A673 (cell line): ENCODE measurements at regions not wholly inside any gene's neighbourhood (a gene's known extent, or its start where the extent isn't known, plus 50 kb on each side); places are given as distances from the start of the nearest gene placed in this dataset.

Source experiments
- BruUV-seq: library from RNA; stranded (reverse); fragments of 400-500 nt; replicated peaks from 2 replicates; lab custom pipeline; 2021; lab: Mats Ljungman, UMichigan
- CTCF ChIA-PET: fragments of 300-600 bp; sonication (Branson Sonifier 250); formaldehyde crosslinking; loops from one replicate; lab custom pipeline; 2022; ENCODE audit warnings: antibody characterized with exemption; lab: Charles Lee
- POLR2A ChIA-PET: fragments of 300-600 bp; sonication (Branson Sonifier 250); formaldehyde crosslinking; loops from one replicate; lab custom pipeline; 2022; ENCODE audit warnings: antibody characterized with exemption; ENCODE audit not compliant: low non-redundant PET; lab: Charles Lee
- DNase-seq: peaks from one replicate; pipeline ENCODE4 v3.0.0-alpha.2; 2015; ENCODE audit warnings: low spot score
- H3K27ac ChIP-seq: fragments of 200-600 bp; sonication (generic); 2 replicates; pipeline ENCODE4 v1.5.1; 2016; ENCODE audit warnings: mixed run types, low read depth, mild to moderate bottlenecking, mixed read lengths, antibody characterized with exemption, low read length; ENCODE audit not compliant: poor library complexity, severe bottlenecking
- H3K27me3 ChIP-seq: fragments of 200-600 bp; sonication (generic); replicated peaks from 2 replicates; pipeline ENCODE4 v1.6.1; 2017; ENCODE audit warnings: mixed run types, low read depth, mild to moderate bottlenecking, mixed read lengths, antibody characterized with exemption, low read length; ENCODE audit not compliant: insufficient read depth, poor library complexity
- H3K36me3 ChIP-seq: fragments of 200-600 bp; sonication (generic); 2 replicates; pipeline ENCODE4 v1.6.1; 2016; ENCODE audit warnings: mixed run types, mild to moderate bottlenecking, mixed read lengths, antibody characterized with exemption, low read length; ENCODE audit not compliant: insufficient read depth, poor library complexity, severe bottlenecking
- H3K4me1 ChIP-seq: fragments of 200-600 bp; sonication (generic); 2 replicates; pipeline ENCODE4 v1.6.1; 2017; ENCODE audit warnings: mixed run types, mild to moderate bottlenecking, mixed read lengths, antibody characterized with exemption, low read length; ENCODE audit not compliant: insufficient read depth, poor library complexity, severe bottlenecking
- H3K4me3 ChIP-seq: fragments of 200-600 bp; sonication (generic); 2 replicates; pipeline ENCODE4 v1.5.1; 2016; ENCODE audit warnings: low read depth, mixed run types, mild to moderate bottlenecking, mixed read lengths, low read length; ENCODE audit not compliant: poor library complexity, severe bottlenecking
- H3K9me3 ChIP-seq: fragments of 200-600 bp; sonication (generic); 2 replicates; pipeline ENCODE4 v1.6.1; 2016; ENCODE audit warnings: mixed run types, low read depth, mild to moderate bottlenecking, mixed read lengths, antibody characterized with exemption, low read length; ENCODE audit not compliant: poor library complexity, severe bottlenecking
- EZH2 ChIP-seq: fragments of 200-600 bp; sonication (generic); IDR thresholded peaks from 2 replicates; pipeline ENCODE4 v1.6.1; 2017; ENCODE audit warnings: borderline replicate concordance, low read depth, mild to moderate bottlenecking, mixed read lengths, antibody characterized with exemption, low read length; ENCODE audit not compliant: poor library complexity, severe bottlenecking
- intact Hi-C: fragments of 100-400 bp; cut with micrococcal nuclease; formaldehyde crosslinking; loops from one replicate; pipeline ENCODE4 v1.10.0; 2022; ENCODE audit not compliant: unreplicated experiment
- TF ChIP-seq, protein P1 (sequence below): fragments of 300-800, 200-600 bp; sonication (generic); conservative IDR thresholded peaks from 2 replicates; pipeline ENCODE4 v1.5.1; 2017; ENCODE audit warnings: low read depth, mild to moderate bottlenecking, antibody characterized with exemption, low read length, moderate library complexity, mixed read lengths

DNA sequence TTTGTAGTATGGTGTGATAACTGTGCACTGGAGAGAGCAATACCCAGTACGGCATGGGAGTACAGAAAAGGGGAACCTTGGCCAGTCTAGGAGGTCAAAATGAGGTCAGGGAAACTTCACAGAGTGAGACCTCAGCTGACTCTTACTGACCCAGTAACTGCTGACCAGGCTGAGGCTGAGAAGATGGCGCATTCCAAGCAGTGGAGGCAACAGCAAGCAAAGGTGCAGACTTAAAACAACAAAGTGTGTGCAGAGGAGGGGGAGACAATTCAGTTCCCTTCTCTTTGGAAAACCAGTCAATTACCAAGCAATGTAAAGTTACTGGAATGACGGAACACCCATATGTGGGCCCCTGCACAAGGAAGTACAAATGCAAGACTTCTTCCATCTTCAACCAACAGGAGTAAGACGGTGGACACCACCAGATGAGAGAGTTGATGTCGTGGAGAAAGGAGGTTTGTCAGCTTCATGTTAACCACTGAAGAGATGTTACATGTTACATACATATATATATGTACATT, 54.6 kb upstream of the PRDX6 start:
- CTCF ChIA-PET = no interaction called here
- no peaks in the 10 kb centered on the region for H3K36me3 ChIP-seq
- intact Hi-C loops = no loop called here
- POLR2A ChIA-PET = no interaction called here
- no peaks in the 10 kb centered on the region for H3K9me3 ChIP-seq
- TF ChIP-seq, protein P1, sequence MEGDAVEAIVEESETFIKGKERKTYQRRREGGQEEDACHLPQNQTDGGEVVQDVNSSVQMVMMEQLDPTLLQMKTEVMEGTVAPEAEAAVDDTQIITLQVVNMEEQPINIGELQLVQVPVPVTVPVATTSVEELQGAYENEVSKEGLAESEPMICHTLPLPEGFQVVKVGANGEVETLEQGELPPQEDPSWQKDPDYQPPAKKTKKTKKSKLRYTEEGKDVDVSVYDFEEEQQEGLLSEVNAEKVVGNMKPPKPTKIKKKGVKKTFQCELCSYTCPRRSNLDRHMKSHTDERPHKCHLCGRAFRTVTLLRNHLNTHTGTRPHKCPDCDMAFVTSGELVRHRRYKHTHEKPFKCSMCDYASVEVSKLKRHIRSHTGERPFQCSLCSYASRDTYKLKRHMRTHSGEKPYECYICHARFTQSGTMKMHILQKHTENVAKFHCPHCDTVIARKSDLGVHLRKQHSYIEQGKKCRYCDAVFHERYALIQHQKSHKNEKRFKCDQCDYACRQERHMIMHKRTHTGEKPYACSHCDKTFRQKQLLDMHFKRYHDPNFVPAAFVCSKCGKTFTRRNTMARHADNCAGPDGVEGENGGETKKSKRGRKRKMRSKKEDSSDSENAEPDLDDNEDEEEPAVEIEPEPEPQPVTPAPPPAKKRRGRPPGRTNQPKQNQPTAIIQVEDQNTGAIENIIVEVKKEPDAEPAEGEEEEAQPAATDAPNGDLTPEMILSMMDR = no peak
- no peak for TF ChIP-seq EZH2
- no peak overlapping the region for H3K4me3 ChIP-seq
- H3K27ac ChIP-seq = no peak overlapping the region
- no peaks in the 10 kb centered on the region for H3K27me3 ChIP-seq
- no TSS peak for BruUV-seq
- no peak for DNase-seq
- H3K4me1 ChIP-seq = no peaks in the 10 kb centered on the region

DNA sequence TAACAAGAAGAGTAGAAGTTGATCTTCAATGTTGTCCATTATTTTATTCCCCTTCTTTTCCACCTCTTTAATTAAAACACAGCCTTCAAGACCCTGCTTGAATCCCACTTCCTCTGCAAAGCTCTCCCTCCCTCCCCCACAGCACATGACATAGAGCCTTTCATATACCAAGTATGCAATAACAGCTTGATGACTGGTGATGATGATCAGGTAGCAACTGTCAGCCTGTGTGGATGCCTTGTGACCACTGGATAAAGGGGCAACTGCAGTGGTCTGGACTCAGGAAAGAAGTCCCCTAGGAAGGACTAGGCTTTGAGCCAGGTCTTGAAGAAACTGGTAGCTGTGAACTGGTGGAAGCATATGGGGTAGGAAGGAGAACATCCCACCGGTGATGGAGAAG, 53.8 kb upstream of the PRDX6 start:
- CTCF ChIA-PET = no interaction called here
- no TSS peak for BruUV-seq
- POLR2A ChIA-PET = no interaction called here

GRCh38 chr1:173424143-173424542, 53.0 kb upstream of the PRDX6 start:
- Histone ChIP-seq H3K27ac (no peak overlapping the region), H3K36me3 (no peaks in the 10 kb centered on the region), H3K9me3 (no peaks in the 10 kb centered on the region), H3K4me3 (no peak overlapping the region), H3K27me3 (no peaks in the 10 kb centered on the region), H3K4me1 (peaks cover 3% of the 10 kb centered on the region)
- intact Hi-C loops = no loop called here
- no TSS peak for BruUV-seq
- POLR2A ChIA-PET = no interaction called here
- DNase-seq = no peak
- TF ChIP-seq EZH2 = no peak
- TF ChIP-seq, protein P1 = no peak
- CTCF ChIA-PET = interaction anchor here (0.8 kb wide), 1 partner anchor 793 kb away, joined by 3 read pairs; no protein-coding TSS in a partner anchor

More for the DNA sequence above, 53.8 kb upstream of the PRDX6 start:
- no peaks in the 10 kb centered on the region for H3K27me3 ChIP-seq
- H3K4me3 ChIP-seq = no peak overlapping the region
- no peaks in the 10 kb centered on the region for H3K4me1 ChIP-seq
- H3K36me3 ChIP-seq = no peaks in the 10 kb centered on the region
- no peak overlapping the region for H3K27ac ChIP-seq
- TF ChIP-seq, protein P1 = no peak
- DNase-seq = no peak
- H3K9me3 ChIP-seq = no peaks in the 10 kb centered on the region
- intact Hi-C loops = no loop called here
